Stimulated activated CD8-positive, alpha-beta memory T cell treated with anti-CD3 and anti-CD28 coated beads, Interleukin-15, amount 100 ng/mL, for 24 hours (primary cell): ENCODE measurements at regions not wholly inside any gene's neighbourhood (a gene's known extent, or its start where the extent isn't known, plus 50 kb on each side); places are given as distances from the start of the nearest gene placed in this dataset.
"Not testable (repeated sequence)": the region's sequence is repeated elsewhere in the genome, so short reads cannot be mapped to it uniquely, and the experiment has no call there.

Experiments used
- DNase-seq: peaks from one replicate; pipeline ENCODE4 v3.0.0-alpha.2; 2020; ENCODE audit warnings: low read depth

DNA sequence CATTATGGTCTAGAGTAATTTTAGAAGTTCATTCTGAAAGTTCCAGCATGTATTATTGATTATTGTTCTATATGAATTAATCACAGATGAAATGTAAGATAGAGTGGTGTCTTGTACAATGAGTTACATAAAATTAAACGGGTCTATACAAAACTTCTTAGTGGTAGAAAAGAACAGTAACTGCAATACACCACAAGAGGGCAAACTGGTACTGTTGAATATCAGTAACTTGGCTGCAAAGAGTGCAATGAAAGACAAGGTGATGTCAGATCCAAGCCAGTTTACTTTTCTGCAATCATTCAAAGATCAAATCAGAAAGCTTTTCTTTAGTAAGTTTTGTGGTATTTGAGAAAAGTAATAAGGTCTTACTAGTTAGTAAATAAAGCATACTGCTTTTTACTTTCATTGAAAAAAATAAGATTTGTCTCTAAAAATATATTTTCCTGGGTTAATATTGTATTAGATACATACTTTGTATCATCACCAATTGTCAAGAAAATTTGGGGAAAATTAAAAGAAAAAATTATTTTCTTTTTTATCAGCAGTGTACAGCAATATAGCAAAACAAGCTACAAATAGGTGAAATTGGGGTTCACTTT is 66.4 kb upstream of the BTG3 start:
- no peak for DNase-seq

GRCh38 chr21:17676930-17677329 is 64.2 kb upstream of the BTG3 start:
- DNase-seq, result not testable (repeated sequence)

GRCh38 chr21:17674106-17674505 is 61.4 kb upstream of the BTG3 start:
- DNase-seq, result no peak

DNA sequence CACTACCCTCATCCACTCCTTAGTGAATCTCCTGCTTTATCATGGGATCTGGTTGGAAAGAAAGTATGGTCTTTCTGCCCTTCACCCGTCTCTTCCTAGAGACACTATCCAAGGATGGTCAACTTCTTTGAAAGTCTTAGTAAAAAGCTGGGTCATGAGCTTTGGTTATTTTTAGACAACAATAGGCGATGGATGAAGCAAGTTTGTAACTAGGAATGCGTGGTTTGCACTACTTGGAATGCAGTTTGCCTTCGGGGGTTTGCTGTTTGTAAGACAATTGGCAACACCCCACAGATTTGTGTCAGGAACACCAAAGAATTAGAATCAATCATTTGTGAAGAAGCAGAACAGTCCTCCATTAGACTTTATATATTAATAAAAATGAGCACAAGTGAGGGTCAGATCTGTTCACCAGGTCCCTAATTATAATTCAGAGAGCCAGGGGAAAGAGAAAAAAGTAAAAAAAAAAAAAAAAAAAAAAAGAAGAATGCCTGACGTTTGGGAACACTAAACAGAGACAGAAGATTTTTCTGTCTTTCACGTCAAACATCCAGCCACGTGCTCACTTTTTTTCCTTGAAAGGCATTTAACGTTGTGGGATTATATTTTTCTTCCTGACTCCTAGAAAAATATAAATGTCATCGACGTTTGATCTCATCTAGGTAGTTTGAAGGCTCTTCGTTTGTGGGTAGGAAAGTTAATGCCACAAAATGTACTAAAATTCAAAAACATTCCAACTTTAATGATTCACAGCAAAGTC is 60.7 kb upstream of the BTG3 start:
- DNase-seq, result no peak

GRCh38 chr21:17671733-17672132 is 59.0 kb upstream of the BTG3 start:
- no peak for DNase-seq

- DNase-seq, result no peak
Measured at GRCh38 chr21:17668479-17669140, 55.9 kb upstream of the BTG3 start.

DNA sequence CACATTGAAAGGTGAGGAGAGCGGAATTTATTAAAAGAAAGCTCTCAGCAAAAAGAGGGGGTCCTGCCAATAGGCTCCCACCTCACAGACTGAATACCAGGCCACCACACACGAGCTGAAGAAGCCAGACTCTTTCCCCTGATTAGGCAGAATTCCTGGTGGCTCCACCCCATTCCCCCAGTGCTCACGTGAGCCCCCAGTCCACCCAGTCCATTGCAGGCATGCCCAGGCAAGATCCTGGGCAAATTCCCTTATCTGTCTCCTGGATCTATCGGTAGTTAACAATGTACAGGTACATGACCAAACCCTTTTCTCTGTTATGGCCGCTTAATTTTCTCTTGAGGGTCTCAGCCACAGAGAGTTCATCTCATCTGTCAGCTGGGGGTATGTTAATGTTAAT is 54.6 kb upstream of the BTG3 start:
- no peak for DNase-seq
